ENCODE measurements at regions not wholly inside any gene's neighbourhood (a gene's known extent, or its start where the extent isn't known, plus 50 kb on each side); places are given as distances from the start of the nearest gene placed in this dataset.

DNA sequence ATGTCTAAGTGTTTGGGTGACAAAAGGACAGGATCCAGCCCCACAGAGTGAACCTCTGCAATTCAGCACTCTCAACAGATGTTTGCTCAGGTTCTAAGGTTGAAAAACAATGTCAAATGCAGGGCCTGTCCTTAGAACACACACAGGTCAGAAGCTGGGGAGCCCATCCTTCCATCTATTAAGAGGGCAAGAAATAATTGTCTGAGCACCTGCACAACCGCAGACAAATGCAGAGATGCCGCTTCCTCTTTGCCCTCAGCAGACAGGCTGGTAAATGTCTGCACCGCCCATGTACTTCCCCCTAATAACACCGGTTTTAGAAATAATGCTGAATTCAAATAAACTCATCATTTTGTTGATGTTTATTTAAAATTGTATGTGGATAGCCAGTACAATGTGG is 414.5 kb upstream of the ADAMTS16 start:
- DNase-seq (ENCODE audit: low spot score), result no peak

DNA sequence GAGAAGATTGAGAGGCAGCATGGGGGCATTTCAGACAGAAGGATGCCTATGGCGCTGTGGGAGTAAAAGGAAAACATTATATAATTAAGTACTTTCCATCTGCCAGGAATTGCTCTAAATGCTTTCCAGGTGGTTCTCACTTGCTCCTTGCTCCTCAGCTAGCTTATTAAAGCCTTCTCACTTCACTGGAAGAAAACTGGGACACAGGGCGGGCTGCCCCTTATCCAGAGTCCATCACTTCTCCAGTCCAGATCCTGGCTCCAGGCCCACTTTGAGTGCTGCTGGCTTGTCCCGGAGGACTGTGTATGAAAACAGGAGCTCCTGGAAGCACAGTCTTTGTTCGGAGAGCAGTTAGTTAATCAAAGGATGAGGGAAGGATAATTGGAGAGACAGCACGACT is 409.9 kb upstream of the ADAMTS16 start:
- no peak for DNase-seq (ENCODE audit: low spot score)

DNA sequence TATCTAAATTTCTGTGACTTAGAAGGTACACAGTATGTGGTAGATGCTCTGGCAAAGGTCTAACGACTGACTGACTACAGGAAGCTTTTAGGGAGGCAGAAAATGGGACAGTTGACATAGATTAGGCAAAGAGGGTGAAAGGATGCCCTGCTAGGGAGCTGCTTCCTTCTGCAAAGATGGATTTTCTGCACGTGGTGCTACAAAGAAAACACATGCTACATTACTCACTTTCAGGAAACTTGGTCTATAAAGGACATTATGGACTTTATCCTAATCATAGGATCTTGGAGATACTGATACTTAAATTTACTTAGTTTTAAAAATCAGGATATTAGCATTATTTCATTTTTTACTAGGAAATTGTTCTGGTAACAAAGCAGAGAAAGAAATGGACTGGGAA is 405.8 kb upstream of the ADAMTS16 start:
- DNase-seq (ENCODE audit: low spot score), result no peak

DNA sequence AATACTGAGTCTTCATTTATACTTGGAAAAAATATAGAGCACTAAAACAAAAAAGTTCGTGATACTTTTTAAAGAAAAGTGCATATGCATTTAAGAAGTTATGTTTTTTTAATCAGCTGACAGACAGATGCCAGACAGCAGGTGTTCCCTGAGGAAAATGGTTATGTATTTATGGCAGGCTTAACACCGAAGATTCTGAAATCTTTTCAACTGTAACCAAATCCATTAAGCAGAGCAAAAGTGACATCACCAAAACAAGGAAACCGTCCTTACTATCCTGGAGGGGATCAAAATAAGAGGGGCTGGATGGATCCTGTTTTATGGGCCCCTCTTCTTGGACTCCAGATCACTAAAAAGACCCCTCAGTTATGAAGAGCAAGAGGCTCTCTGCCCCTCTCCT is 404.9 kb upstream of the ADAMTS16 start:
- DNase-seq (ENCODE audit: low spot score), result no peak

DNA sequence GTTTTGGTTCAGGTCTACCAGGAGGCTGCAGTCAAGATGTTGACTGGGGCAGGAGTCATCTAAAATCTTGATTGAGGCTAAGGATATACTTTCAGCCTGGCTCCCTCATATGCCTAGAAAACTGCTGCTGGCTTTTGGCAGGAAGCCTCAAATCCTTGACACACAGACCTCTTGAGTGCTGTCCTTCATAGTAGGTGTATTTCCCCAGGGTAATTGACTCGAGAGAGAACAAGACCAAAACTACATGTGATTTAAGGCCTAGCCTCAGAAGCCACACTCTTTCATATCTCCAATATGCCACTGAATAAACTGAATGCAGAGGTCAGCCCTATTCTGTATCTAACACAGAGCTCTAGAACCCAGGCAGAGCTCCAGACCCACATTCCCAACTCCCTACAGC is 402.3 kb upstream of the ADAMTS16 start:
- DNase-seq (ENCODE audit: low spot score), result no peak

DNA sequence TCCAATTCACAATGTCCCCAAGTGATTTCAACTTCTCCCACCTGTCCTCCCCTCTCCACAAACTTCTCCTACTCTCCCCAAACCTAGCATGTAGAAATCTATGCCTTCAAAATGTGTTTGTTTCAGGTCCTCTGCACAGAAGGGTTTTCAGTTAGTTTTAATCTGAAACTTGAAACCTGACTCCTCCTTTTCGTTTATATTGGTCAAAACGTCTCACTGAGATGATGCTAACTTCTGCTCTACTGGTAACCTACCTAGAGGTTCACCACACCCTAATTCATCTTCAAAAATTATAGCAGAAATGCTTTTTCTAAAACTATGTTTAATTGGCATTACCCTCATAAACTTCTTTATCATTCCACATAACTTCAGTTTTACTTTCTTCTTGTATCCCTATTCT is 401.8 kb upstream of the ADAMTS16 start:
- no peak for DNase-seq (ENCODE audit: low spot score)

DNA sequence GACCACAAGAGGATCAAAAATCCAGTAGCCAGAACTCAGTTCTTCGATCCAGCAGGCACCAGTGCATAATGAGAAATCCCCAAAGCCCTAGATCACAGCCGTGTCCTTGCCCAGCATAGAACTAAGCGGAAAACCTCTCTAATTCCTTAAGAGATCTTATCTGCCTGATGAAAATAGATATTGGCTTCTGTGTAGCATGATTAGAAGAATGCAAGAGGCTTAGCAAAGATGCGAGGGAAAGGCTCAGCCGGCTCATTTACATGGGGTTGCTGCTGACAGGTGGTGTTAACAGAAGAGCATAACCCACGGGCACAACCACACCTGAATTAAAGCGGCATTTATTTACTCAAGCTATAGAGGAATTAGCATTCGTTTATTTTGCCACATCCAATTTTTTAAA is 400.0 kb upstream of the ADAMTS16 start:
- no peak for DNase-seq (ENCODE audit: low spot score)

DNA sequence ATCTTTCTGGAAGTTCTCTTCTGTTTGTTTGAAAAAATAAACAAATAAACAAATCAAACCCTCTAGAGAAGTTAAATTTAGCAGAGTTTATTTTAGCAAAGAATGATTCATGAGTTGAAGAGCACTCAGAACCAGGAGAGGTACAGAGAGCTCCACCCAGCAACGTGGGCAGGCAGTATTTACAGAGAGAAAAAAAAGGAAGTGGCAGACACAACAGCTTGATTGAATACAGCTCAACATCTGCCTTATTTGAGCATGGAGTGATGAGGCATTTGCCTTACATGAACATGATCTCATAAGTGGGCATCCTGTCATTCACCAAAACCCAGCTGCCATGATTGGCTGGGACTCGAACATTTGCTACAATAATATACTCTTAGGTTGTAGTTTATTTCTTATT is 381.6 kb upstream of the ADAMTS16 start:
- peak; percentile 7 for DNase-seq (ENCODE audit: low spot score)

DNA sequence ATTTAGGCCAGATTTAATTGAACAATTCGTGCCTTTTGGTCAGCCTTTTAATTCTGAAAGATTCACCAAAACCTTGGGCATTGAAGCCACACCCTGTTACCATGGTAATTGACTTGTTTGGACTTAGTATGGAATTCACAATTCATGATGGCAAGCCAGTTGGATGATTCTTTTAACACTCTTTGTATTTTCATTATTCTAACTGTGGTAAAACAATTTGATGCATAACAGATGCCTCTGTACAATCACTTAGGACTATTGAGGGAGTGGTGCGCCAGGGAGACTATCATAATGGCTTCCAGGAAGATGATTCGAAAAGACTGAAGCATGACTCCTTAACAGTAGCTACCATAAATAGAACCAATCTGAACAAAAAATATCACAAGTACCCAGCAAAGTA is 381.1 kb upstream of the ADAMTS16 start:
- DNase-seq (ENCODE audit: low spot score), result no peak

DNA sequence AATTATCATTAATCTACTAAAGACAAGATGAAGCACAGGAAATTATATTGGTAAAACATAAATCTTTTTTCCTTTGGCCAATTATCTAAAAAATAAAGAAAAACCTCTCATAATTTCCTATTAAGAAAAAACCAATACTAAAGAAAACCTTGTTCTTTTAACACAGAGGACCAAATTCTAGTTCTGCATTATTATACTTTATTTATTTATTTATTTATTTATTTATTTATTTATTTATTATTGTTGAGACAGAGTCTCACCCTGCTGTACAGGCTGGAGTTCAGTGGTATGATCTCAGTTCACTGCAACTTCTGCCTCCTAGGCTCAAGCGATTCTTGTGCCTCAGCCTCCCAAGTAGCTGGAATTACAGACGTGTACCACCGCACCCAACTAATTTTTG is 377.8 kb upstream of the ADAMTS16 start:
- DNase-seq (ENCODE audit: low spot score), result no peak

DNA sequence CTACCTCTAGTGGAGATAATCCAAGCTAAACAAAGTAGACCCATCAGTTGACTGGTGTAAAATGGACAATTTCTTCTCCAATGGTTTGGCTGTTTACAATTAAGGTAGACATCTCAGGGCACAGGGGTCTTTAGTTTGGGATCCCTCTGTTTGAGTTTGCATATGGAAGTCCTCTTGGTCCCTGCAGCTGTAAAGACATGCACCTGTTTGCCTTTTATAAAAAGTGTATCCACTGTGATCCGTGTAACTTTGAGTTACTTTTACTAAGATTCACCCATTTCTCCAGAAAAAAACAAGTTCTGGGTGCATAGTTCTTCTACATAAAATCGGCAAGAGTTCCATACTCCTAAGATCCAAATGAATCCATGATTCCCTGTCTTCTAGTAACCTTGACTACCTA is 374.7 kb upstream of the ADAMTS16 start:
- DNase-seq (ENCODE audit: low spot score), result no peak

DNA sequence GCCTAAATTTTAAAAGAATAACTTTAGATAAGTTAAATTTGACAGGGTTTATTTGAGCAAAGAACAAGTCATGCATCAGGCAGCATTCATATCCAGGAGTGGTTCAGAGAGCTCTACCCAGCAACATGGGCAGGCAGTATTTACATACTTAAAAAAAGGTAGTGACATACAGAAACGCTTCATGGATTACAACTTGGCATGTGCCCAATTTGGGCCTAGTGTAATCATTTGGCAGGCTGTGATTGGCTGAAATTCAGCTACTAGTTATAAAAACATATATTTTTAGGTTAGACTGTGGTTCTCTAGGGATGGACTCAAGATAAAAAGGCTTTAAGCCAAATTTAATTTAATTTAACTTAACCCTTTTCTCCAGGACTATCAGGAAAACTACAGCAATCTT is 374.0 kb upstream of the ADAMTS16 start:
- no peak for DNase-seq (ENCODE audit: low spot score)

DNA sequence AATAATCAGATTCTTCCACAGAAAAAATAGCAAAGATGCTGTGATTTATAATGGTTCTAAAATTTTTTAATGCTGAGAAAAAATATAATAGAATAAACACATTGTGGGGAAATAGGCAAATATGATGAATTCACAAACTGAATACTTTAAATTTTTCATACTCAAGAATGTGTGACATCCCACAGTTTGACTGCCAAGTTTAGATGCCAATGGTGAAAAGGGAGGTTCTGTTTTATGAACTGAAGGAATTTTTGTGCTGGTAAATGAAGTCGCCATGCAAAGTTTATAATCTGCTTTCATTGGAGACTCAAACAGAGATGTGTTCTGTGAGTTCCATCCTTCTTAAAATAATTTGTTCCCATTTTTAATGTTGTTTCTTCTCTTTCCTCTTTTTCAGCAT is 367.5 kb upstream of the ADAMTS16 start:
- no peak for DNase-seq (ENCODE audit: low spot score)

DNA sequence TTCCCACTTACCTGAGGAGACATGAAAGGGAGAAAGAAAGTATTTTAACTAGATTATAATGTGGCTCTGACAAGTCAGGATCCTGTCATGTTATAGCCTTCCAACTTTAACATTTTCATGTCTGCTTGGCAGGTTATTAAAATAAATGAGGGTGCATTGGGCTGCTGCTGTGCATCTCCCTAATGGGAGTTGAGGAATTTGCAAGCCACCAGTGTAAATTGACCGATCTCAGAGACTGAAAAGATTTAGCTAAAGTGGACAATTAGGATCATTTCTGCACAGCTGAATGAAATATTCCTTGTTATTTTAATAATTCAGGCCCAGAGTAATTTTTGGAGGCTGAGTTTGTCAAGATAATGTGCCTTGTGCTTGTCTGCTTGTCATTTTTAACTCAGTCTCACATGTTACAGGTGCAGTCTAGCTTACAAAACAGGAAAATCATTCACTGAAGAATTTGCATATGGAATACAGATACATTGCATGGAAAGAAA is 366.3 kb upstream of the ADAMTS16 start:
- no peak for DNase-seq (ENCODE audit: low spot score)

DNA sequence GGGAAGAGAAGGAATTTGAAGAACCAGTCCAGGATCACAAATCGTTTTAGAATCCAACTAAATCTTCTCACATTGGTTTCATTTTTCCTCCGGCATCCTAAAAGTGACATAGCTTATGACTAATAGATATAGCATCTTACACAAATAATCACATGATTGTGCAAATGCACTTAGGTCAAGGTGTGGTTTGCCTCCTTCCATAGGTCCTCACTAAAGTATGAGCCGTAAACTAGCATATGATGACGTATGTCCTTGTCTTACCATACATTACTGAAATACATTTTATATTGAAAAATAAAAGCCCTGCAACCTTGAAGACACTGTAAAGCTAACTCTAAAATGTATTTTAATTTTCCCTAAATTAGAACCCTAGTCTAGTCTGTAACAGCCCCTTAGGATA is 362.7 kb upstream of the ADAMTS16 start:
- DNase-seq (ENCODE audit: low spot score), result no peak

DNA sequence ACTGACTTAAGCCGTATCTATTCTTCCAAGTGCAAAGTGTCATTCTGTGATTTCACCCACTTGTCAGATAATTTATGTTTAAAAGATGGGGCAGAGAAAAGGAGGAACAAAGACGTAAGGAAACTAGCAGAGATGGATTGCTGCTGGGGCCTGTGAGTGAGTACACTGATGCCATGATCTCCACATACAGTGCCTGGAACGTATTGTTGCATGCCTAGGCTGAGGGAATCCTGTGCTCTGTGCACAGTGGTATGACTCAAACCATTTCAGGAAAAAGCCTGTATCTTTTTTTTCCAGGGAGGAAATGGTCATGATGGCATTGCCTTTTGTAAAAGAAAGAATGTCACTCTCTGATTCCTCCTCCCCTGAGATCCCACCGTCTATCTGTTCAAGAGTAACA is 359.5 kb upstream of the ADAMTS16 start:
- DNase-seq (ENCODE audit: low spot score), result no peak

DNA sequence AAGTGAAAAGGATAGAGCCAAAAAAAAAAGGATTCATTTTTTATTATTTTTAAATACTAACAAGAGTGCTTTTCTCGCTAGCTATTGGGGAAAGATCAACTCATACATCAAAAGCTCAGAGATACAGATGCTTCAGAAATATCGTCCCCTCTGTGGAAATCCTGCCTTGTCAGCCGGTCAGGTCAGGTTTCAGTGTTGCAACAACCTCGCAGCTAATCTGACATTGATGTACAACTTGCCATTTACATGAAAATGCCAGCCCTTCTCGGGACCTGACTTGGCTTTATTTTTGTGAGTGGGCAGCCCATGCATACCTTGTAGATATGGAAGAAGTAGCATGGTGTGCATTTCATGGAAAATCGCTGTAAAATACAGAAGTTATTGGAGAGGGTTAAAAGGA is 358.8 kb upstream of the ADAMTS16 start:
- DNase-seq (ENCODE audit: low spot score), result no peak

DNA sequence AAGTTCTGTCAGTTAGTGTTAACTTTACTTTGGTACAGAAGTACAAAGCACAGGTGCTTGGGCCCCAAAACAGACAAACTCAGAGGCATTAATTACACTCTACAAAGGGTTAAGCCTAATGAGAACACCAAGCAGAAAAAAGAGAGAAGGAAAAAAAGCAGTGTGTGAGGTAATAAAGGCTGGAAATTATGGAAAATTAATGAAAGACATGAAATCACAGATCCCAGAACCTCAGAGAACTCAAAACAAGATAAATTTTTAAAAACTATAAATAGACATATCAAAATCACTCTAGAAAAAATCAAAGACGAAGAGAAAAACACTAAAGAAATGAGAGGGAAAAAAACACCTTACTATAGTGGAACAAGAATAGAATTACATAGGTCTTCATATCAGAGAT is 354.2 kb upstream of the ADAMTS16 start:
- DNase-seq (ENCODE audit: low spot score), result no peak

DNA sequence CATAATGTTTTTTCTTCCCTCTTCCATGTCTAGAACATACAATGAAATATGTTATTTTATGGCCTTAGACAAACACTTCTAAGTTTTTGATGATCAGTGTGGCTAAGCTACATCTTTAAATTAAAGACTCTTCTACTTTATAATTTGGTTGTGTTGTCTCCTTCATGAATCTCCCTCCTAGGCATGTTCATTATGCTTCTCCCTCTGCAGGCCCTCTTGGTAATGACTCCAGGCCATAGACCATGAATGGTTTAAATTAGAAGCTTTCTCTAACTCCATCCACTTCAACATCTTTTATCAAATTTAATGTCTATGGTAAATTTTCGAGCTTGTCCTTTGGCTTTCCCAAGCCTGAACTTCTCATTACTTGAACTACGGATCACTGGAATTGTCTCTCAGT is 342.7 kb upstream of the ADAMTS16 start:
- no peak for DNase-seq (ENCODE audit: low spot score)

DNA sequence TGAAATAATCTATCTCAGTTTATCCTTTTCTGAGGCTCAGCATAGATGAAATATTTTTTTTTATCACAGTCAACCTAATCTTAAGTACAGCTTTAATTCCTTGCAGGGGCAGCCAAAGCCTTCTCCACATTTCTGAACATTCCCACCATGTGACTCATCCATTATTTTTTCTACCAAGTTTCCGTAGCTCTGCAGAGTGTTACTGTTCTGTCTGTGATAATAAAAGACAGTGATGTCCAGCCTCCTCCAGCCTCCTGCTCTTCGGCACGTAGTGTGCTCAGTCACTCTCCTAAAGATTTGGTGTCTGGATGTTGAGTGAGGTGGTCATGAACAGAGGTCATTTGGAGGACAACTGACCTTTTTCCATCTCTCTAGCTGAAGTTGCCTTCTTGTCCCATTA is 338.1 kb upstream of the ADAMTS16 start:
- DNase-seq (ENCODE audit: low spot score), result peak; percentile 0

DNA sequence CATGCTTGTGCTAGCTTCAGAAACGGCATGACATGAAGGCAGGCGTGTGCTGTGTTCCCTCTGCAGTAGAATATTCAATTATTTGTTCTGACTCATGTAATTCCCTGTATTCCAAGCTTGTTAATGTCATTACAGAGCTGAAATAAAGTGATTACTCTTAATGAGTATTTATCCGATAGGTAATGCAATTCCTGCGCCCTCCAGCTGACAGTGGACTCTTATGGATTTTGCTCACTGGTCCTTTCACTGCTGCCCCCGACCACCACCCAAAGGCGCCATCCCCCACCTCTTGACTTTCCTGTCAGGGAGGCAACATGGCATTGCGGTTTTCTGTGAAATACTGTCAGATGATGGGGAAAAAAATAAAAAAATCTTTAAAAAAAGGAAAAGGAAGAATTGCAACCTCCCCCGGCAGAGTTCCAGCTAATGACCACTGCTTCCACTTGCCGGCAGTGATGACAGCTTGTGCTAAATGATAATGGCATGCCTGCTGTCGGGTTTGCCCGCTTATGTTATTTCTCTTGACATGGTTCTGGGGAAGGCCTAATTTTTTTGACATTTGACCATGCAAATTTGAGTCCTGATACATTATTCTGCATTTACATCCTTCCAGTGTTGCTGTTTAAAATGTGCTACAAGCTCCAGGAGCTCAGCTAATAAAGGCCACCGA is 335.3 kb upstream of the ADAMTS16 start:
- no peak for DNase-seq (ENCODE audit: low spot score)

DNA sequence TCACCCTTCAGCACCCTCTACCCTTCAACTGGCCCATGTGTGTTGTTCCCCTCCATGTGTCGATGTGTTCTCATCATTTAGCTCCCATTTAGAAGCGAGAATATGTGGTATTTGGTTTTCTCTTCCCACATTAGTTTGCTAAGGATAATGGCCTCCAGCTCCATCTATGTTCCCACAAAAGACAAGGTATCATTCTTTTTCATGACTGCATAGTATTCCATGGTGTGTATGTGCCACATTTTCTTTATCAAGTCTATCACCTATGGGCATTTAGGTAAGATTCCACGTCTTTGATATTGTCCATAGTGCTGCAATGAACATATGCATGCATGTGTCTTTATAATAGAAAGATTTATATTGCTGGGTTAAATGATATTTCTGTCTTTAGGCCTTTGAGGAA is 325.1 kb upstream of the ADAMTS16 start:
- no peak for DNase-seq (ENCODE audit: low spot score)

DNA sequence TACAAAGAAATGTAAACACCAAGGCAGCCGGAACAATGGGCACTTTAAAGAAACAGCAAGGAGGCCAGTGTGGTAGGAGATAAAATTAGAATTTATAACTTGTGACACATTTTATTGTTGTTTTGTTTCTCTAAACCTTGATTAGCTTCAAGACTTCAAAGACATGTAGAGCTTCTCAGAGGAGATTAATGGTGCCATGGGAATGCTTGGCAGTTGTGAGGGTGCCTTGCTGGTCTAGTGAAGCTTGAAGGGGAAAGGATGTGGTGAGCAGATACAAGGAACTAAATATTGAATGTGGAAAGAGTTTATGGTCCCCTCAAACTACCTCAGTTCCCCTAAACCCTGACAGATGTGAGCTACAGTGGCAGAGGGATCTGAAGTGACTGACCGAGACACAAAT is 322.4 kb upstream of the ADAMTS16 start:
- no peak for DNase-seq (ENCODE audit: low spot score)

DNA sequence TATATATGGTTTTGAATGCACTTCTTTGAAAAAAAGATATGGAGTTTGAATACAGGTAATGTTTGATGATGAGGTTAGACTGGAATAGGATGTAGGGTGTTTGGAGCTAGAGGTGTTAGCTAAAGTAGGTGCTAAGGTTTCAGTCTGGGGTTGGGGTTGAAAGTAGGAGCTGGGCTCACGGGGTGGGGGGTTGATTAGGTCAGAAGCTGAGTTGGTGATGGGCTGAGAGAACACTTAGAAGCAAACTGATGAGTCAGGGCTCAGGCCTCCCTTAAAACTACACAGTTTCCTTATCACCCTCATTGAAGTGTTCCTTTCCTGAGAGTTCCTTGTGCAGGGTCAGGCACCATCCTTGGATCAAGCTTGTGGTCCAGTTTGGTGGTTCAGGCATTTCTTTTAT is 308.8 kb upstream of the ADAMTS16 start:
- DNase-seq (ENCODE audit: low spot score), result no peak

DNA sequence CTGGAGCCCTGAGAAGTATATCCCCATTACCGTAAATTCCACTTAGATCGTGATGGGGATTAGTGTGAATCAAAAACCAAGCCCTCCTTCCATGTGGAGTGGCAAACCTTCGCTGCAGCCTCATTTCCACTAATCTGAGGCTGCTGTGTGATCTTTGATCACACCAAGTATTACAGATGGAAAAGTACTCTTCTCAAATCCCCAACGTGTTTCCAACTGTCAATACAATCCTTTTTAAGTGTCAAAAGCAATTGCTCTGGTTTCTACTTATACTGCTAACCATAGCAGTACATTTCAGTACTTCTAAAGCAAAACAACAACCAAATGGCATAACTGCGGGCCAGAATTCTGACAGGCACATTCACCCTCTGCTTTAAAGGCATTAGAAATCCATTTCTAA is 307.7 kb upstream of the ADAMTS16 start:
- DNase-seq (ENCODE audit: low spot score), result no peak
